Pulmonary artery endothelial cell (primary cell): ENCODE measurements at regions not wholly inside any gene's neighbourhood (a gene's known extent, or its start where the extent isn't known, plus 50 kb on each side); places are given as distances from the start of the nearest gene placed in this dataset.

Experiments used
- DNase-seq: peaks from one replicate; pipeline ENCODE4 v3.0.0-alpha.2; 2011; ENCODE audit warnings: low read depth, low spot score

DNA sequence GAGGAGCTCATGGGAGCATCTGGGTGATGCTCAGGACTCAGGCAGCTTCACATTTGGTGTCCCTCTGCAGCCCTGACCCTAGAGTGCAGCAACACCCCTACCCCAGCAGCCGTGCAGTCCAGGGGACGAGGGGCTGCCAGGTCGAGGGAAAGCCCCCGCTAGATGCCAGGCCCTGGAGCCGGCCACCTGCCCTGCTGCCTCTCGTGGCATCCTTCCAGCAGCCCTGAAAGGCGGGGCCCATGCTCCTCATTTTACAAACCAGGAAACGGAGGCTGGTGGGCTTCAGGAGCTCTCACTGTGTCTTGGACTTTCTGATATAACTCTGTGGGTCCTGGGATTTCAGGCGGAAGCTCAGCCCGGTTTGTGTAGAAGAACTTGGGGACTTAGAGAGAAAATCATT lies 120.5 kb upstream of the WNT4 start:
- no peak for DNase-seq

DNA sequence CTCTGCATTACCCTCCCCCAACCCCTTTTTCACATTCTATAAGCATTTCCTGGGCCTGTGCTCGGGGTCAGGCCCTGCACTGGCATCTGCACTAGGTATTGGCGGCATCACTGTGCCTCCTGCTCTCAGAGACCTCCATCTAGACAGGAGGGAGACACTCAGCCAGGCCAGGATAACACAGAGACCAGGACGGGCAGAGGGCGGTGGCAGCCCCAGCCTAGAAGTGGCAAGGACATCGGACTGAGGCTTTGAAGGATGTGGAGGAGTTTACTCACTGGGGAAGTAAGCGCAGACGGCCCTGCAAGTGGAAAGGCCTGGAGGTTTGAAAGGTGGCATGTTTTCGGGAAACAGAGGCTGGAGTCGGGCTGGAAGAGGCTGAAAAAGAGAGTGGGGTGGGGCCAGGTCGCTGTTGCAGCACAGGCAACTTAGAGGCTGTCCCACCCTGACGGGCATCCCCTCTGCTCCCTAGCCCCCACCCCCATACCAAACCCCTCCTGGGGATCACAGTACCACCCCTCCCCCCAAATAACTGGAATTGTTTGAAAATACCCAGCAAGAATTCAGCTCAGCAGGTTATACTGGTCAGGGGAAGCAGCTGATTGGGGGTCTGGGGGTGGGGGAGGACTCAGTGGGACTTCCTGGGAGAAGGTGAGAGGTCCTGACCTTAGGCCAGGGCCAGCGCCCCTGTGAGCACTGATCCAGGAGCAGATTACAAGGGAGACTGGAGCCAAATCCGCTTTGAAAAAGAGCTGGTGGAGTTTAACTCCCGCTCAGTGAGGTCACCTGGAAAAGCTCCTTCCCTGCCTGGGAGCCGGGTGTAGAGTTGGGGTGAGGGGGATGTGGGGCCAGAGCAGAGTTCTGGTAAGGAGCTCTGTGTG lies 121.8 kb upstream of the WNT4 start:
- no peak for DNase-seq

DNA sequence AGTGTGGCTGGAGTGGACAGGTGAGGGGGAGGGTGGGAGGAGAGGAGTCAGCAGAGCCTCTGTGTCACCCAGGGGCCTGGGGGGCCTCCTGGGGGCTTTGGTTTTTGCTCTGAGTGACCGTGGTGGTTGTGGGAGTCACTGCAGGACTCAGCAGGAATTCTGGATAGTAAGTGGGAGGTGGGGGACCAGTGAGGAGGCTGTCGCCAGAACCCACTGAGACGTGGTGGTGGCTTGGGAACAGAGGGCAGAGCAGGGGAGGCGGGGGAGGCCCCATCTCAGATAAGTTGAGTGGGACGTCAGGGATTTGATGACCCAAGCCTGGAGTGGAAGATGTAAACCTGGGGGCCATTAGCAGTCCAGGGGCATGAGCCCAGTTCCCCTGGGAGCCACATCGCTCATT lies 123.2 kb upstream of the WNT4 start:
- no peak for DNase-seq

DNA sequence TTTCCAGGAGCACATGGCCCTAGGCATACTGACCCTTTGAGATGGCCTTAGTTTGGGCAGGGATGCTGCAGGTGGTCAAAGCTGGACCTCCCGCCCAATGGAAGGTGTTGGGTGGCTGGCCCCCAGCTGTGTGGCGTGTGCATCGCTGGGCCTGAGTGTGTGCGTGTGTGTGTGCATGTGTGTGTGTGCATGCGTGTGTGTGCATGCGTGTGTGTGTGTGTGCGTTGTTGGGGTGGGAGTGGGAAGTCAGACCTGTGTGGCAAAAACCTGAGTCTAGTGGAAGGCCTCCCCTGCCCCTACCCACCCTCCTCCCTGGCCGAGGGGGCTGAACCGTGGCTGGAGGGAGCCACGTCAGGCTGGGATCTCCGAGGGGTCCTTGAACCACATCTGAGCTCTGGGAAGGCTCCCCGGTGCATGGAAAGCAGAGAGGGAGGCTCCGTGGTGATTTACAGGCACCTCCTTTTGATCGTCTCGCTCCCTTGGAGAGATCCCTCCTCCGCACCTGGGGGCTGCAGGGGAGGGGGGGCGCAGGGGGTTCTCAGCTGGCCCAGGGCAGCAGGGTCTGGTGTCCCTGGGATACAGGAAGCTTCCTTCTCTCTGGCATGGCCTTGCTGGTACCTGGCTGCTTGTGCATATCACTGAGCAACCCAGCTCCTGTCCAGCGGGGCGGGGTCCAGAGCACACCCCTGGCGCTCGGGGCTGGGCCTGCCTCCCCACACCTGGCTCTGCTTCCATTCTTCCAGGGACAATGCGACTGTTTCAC lies 124.7 kb upstream of the WNT4 start:
- DNase-seq = no peak

DNA sequence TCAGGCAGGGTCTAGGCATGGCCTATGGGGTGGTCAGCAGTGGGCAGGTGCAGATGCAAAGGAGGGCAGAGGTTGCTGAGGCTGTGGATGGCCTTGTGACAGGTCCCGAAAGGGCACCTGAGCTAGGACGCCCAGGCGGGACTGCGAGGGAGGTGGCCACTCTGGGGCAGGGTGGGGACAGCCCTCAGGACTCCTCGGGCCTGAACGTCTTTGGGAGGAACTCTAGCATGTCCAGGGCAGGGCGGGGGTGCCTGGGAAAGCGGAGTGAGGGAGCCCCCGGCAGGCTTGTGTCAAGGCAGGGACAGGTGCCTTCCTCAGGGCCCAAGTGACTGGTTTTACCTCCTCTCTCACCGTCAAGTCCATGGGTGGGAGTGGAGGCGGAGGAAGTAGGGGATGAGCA lies 125.4 kb upstream of the WNT4 start:
- no peak for DNase-seq

DNA sequence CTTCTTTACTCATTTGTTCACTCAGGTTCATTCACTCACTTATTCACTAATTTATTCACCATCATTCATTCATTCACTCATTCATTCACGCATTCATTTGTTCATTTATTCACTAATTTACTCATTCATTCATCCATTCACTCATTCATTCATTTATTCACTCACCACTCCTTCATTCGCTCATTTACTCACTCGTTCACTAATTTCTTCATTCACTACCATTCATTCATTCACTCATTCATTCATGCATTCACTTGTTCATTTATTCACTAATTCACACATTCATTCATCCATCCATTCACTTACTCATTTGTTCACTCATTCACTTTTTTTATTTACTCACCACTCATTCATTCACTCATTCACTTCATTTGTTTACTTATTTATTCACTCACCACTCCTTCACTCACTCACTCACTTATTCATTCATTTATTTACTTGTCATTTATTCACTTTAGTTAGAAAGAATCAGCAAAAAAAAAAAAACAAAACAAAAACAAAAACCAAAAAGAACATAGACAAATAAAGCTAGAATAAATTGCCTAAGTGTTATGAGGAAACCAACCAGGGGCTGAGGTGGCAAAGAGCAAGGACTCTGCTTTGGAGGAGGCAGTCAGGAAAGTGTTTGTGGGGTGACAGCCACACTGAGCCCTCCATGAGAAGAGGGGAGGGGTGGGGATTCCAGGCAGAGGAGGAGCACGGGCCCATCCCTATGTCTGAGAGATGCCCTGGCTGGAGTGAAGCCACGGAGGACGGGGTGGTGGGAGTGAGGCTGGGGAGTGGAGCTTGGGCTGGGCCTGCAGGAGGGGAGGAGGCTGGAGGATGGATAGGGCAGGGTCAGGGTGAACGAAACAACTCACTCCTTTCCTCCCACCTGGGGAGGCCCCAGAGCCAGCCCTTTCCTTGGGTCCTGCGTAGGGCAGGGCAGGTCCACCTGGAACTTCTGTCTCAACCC lies 129.2 kb upstream of the WNT4 start:
- DNase-seq = no peak

DNA sequence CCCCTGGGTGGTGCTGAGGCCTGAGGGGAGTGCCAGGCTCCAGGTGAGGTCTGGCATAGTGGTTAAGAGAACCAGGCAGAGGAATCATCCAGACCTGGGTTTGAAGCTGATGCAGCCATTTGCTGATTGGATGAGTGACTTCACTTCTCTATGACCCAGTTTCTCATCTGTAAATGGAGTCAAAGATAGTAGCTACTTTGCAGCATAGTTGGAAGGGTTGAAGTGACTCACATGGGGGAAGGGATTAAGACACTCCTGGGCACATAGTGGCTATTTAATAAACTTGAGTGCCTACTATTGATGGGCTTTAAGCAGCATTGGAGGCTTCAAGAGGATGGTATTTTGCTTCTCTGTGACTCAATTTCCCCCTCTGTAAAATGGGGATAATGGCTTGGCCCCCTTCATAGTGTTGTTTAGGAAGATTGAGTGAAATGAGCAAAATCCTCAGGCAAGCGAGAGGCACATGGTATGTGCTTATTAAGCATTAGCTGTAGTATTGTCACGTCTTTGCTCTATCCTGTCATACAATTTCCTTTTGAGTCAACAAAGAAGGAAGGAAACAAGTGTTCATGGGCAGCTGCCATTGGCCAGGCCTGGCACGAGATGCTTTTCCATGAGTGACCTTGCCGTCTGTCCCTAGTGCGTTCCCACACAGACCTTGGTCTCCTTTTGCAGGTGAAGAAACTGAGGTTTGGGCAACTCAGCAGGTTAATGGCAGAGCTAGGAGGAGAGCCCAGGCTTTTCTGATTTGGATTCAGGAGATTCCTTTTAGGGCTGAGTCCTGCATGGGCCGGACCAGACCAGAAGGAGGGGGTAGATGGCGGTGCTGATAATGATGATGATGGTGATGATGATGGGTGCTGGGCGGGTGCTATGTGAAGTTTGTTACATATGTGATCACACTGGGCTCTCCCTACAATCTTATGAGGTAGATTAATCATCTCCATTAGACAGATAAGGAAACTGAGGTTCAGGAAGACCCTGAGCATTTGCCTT lies 131.1 kb upstream of the WNT4 start:
- DNase-seq = peak; percentile 43

DNA sequence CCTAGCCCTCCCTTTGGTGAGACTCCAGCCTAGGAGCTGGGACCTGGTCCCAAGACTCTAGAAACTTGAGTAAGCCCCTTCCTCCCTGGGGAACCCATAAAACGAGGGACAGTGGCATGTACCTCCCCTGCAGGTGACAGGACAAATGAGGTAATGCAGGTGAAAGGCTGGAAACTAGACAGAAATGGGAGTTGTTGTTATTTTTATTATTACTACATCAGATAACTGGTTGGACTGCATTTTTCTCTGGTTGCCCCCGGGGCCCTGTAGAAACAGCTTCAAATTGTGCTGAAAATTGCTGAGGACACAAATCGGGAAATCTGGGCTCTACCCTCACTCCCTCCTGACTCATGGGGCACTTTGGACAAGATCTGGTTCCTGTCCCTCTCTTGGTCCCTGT lies 132.3 kb upstream of the WNT4 start:
- no peak for DNase-seq

DNA sequence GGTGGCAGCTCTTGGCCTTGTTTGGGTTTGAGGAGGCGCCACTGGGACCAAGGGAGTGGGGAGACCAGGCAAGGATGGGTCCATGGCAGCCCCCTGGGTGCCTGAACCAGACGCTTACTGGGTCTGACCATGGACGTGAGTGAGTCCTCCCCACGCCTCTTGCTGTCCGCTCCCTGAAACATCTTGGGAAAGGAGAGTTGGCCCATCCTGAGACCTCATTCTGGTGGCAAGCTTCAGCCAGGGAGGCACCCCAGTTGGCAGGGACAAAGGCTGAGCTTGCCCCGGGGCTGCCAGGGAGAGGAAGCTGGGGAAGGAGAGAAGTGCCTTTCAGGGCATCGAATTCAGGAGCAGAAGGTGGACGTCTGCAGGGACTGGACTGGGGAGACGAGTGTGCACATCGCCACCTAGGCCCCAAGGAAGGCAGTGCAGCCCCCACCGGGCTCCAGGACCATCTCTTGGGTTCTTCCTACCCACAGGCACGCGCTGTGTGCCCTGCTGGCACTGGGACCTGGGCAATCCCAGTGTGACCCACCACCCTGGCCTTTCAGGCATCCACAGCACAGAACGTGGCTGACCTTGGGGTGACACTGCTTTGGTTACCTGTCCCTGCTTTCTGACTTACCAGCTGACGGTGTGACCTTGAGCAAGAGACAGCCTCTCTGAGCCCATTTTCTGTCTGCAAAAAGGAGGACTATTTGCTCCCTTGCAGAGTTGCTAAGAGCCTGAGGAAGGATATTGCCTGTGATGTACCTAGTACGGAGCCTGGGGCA lies 132.9 kb upstream of the WNT4 start:
- peak; percentile 17 for DNase-seq

DNA sequence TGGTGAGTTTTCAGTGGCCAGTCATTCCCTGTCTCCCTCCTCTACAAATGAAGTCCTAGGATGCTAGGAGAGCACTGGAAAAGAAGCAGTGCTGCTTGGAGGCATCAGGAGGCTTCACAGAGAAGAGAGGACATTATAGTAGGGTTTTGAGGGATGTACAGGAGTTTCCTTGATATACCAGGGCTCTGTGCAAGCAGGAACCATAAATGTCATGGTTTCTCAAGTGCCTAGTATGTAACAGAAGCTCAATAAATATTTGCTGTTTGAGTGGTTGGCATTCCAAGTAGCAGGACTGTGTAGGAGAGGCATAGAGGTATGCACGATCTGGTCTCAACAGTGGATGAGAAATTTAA lies 133.5 kb upstream of the WNT4 start:
- no peak for DNase-seq

DNA sequence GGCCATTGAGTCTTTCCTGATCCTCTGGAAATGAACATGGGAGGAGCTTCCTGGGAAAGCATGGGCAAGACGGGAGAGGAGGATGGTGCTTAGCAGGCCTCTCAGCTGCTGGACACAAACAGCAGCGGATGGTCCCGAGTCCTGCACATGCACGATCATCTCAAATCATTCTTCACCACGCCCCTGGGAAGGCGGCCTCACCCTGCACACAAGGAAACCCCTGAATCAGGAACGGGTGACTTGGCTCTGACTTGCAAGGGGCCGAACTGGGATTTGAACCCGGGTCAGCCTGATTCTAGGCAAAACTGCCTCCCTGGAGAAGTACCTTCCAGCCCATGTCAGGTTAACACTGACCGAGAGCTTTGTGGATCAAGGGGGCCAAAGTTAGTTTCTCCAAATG lies 134.8 kb upstream of the WNT4 start:
- no peak for DNase-seq

DNA sequence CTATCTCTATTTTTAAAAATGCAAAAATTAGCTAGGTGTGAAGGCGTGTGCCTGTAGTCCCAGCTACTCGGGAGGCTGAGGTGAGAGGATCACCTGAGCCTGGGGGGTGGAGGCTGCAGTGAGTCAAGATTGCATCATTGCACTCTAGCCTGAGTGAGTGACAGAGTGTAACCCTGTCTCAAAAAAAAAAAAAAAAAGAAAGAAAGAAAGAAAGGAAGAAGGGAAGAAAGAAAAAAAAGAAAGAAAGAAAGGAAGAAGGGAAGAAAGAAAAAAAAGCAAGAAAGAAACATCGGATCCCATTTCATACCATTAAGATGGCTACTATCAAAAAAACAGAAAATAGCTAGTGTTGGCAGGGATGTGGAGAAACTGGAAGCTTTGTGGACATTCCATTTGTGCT lies 136.8 kb upstream of the WNT4 start:
- no peak for DNase-seq

DNA sequence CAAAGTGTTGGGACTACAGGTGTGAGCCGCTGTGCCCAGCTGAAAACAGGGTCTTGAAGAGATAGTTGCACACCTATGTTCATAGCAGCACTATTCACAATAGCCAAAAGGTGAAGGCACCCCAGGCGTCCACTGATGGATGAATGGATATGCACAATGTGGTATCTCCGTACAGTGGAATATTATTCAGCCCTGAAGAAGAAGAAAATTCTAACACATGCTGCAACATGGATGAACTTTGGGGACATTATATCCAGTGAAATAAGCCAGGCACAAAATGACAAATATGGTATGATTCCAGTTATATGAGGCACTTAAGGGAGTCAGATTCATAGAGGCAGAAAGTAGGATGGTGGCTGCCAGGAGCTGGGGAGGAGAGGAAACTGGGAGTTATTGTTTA lies 137.6 kb upstream of the WNT4 start:
- DNase-seq = no peak

DNA sequence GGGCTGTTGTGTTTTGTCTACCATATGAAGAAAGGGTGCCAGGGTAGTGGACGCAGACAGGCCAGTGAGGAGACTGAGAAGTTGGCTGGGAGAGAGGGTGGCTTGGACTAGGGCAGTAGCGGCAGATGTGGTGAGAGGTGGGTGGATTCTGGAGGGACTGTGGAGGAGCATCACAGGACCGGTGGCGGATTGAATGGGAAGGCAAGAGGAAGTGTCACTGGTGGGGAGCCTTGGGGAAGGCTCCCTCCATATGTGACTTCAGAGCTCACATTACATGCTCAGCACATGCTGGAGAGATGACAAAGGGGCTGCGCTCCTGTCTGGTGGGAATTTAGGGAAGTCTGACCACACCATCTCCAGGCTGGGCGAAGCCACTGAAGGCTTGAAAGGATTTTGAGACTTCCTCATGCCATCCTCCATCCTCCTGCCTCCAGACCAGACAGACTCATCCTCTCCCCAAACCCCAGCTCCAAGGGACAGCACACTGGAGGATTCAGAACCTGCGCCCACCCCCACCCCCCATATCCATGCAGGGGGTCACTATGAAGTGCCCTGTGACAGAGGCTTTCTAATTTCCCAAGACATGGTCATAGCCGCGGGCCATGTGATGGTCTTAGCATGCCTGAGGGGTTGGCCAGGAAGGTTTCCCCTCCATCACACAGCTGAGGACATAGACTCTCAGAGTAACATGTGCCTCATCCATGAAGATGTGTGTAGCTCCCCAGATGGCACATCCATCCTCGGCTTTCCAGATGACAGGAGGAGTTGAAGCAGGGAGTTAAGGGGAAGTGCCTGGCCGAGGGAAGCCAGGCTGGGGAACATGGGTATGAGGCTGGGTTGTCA lies 138.8 kb upstream of the WNT4 start:
- no peak for DNase-seq

DNA sequence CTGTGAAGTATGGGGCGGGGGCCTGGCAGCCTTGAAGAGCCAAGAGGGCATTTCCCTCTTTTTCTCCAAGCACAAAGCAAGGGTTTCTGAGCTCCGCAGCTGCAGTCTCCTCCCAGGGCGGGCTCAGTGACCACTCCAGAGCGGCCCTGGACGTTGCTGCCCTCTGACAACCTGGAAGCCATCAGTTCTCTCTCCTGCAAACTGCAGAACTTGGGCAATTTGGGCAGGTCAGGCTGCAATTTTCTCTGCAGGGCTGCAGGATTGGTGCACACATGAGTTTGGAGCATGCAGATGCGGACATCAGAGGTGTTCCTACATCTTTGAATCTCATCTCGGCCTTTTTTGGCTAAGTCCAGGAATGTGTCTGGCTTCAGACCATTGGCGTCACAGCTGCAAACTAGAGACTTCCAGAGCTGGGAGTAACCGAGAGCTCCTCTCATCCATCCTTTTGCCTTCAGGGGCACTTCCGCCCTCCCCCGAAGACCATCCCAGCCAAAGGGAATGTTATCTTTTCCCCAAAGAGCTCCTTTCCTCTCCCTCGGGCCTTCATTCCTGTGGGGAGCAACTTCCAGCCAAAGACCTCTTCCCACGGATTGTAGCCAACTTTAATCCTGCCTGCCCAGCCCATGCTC lies 139.6 kb upstream of the WNT4 start:
- DNase-seq = no peak

DNA sequence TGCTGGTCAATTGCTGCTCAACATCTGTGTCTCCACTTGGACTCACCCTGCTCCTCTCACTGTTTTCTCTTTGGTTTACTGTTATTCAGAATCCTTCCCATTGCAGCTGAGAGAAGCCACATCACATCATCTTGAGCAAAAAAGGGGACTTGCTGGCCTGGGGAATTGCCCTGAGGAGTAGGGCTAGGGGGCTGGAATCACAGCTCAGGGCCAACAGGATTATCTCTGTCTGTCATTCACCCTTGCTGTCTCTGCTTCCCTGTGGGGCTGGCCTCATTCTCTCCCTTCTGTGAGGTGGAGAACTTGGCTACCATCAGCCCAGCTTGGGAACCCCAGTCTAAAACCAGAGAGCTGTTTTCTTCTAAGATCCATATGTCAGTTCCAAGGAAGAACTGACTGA lies 140.7 kb upstream of the WNT4 start:
- DNase-seq = no peak

DNA sequence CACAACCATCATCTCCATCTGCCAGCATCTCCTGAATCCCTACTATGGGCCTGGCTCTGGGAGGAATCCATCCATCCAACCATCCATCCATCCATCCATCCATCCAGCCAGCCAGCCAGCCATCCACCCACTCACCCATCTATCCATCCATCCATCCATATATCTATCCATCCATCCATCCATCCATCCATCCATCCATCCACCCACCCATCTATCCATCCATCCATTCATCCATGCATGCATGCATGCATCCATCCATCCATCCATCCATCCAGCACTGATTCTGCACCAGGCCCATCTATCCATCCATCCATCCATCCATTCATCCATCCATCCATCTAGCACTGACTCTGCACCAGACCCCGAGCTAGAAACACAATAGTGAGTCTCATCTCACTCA lies 141.3 kb upstream of the WNT4 start:
- DNase-seq = no peak

DNA sequence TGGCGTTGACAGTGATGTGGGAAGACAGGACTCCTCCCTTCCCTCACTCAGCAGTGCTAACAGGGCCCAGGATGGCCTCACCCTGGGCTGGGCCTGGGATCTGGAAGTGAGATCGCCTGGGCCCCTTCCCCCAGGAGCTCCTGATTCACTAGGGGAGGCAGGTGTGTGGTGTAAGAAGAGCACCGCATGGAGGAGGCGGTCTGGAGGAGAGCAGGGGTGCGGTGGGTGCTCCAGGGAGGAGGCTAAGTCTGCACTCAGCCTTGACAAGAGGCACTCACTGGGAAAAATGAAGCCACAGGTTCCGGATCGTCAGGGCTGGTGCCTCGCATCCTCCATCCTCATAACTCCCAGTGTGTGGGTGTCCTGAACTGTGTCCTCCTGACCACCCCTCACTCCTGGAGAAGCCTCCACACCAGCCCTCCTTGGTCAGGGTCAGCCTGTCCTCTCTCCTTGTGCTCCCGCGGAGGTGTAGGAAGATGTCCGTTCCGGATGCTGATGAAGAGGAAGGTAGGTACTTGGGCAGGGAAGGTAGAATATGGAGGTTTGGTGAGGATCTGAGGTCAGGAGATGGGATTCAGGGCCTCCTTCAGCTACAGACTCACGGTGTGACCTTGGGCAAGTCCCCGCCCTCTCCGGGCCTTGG lies 142.1 kb upstream of the WNT4 start:
- DNase-seq = no peak
